GM21360 (cell line): ENCODE measurements at regions not wholly inside any gene's neighbourhood (a gene's known extent, or its start where the extent isn't known, plus 50 kb on each side); places are given as distances from the start of the nearest gene placed in this dataset.
A peak's percentile ranks its signal among the peaks of the same experiment; 100 is the strongest.

Experiments used
- ATAC-seq: cut with Tn5 transposase; IDR thresholded peaks from one replicate; pipeline ENCODE4 v1.9.1; 2021; ENCODE audit warnings: mild to moderate bottlenecking, moderate library complexity; ENCODE audit not compliant: unreplicated experiment

- no peak for ATAC-seq
Observed at GRCh38 chr7:50210706-50211115, 93.8 kb upstream of the IKZF1 start.

- ATAC-seq, result no peak
Observed at GRCh38 chr7:50209461-50210135, 94.9 kb upstream of the IKZF1 start.

- ATAC-seq, result no peak
Observed at GRCh38 chr7:50208378-50208982, 96.0 kb upstream of the IKZF1 start.

GRCh38 chr7:50207686-50208255, 96.7 kb upstream of the IKZF1 start:
- ATAC-seq, result no peak

- no peak for ATAC-seq
Observed at GRCh38 chr7:50207251-50207564, 97.3 kb upstream of the IKZF1 start.

GRCh38 chr7:50206453-50207250, 97.9 kb upstream of the IKZF1 start:
- no peak for ATAC-seq

- no peak for ATAC-seq
Observed at GRCh38 chr7:50205011-50205410, 99.5 kb upstream of the IKZF1 start.

GRCh38 chr7:50204581-50204980, 99.9 kb upstream of the IKZF1 start:
- no peak for ATAC-seq

GRCh38 chr7:50203521-50203920, 101.0 kb upstream of the IKZF1 start:
- ATAC-seq, result no peak

- ATAC-seq, result no peak
Observed at GRCh38 chr7:50202052-50202555, 102.4 kb upstream of the IKZF1 start.

GRCh38 chr7:50199824-50200223, 104.7 kb upstream of the IKZF1 start:
- no peak for ATAC-seq

GRCh38 chr7:50197549-50197948, 104.5 kb upstream of the ZPBP start:
- ATAC-seq, result peak; percentile 62

- ATAC-seq, result no peak
Observed at GRCh38 chr7:50196719-50197118, 103.7 kb upstream of the ZPBP start.

GRCh38 chr7:50190776-50191175, 97.7 kb upstream of the ZPBP start:
- no peak for ATAC-seq

- no peak for ATAC-seq
Observed at GRCh38 chr7:50189371-50189770, 96.3 kb upstream of the ZPBP start.

- ATAC-seq, result no peak
Observed at GRCh38 chr7:50185951-50186682, 93.1 kb upstream of the ZPBP start.

- no peak for ATAC-seq
Observed at GRCh38 chr7:50185208-50185607, 92.2 kb upstream of the ZPBP start.

- ATAC-seq, result no peak
Observed at GRCh38 chr7:50184271-50184990, 91.4 kb upstream of the ZPBP start.

GRCh38 chr7:50182759-50183158, 89.7 kb upstream of the ZPBP start:
- no peak for ATAC-seq

GRCh38 chr7:50181081-50181480, 88.0 kb upstream of the ZPBP start:
- ATAC-seq, result no peak
